ENCODE measurements at regions not wholly inside any gene's neighbourhood (a gene's known extent, or its start where the extent isn't known, plus 50 kb on each side); places are given as distances from the start of the nearest gene placed in this dataset.
A peak's percentile ranks its signal among the peaks of the same experiment; 100 is the strongest.

- TF ChIP-seq POLR2A (IDR thresholded peaks at IDR 0.05; ENCODE audit: low read depth, low read length): no peak
- no peak for DNase-seq (ENCODE audit: insufficient read length, low spot score)
- FAIRE-seq: no peak
Measured at GRCh38 chr12:86852451-86852850, 596.3 kb upstream of the MGAT4C start.

- no peak for TF ChIP-seq POLR2A (IDR thresholded peaks at IDR 0.05; ENCODE audit: low read depth, low read length)
- FAIRE-seq (no peak), DNase-seq (ENCODE audit: insufficient read length, low spot score) (no peak)
Measured at GRCh38 chr12:86838711-86839110, 582.5 kb upstream of the MGAT4C start.

GRCh38 chr12:86838260-86838659 lies 582.1 kb upstream of the MGAT4C start:
- FAIRE-seq: no peak
- TF ChIP-seq POLR2A (IDR thresholded peaks at IDR 0.05; ENCODE audit: low read depth, low read length): no peak
- DNase-seq (ENCODE audit: insufficient read length, low spot score): no peak

- TF ChIP-seq POLR2A (IDR thresholded peaks at IDR 0.05; ENCODE audit: low read depth, low read length): no peak
- DNase-seq (ENCODE audit: insufficient read length, low spot score) (no peak), FAIRE-seq (no peak)
Measured at GRCh38 chr12:86837246-86837645, 581.1 kb upstream of the MGAT4C start.

- DNase-seq (ENCODE audit: insufficient read length, low spot score): no peak
- no peak for TF ChIP-seq POLR2A (IDR thresholded peaks at IDR 0.05; ENCODE audit: low read depth, low read length)
- FAIRE-seq: no peak
Measured at GRCh38 chr12:86834217-86834616, 578.0 kb upstream of the MGAT4C start.

GRCh38 chr12:86827409-86827808 lies 571.2 kb upstream of the MGAT4C start:
- FAIRE-seq: no peak
- DNase-seq (ENCODE audit: insufficient read length, low spot score): no peak
- no peak for TF ChIP-seq POLR2A (IDR thresholded peaks at IDR 0.05; ENCODE audit: low read depth, low read length)

GRCh38 chr12:86826051-86826450 lies 569.9 kb upstream of the MGAT4C start:
- no peak for DNase-seq (ENCODE audit: insufficient read length, low spot score)

GRCh38 chr12:86801439-86801838 lies 545.2 kb upstream of the MGAT4C start:
- TF ChIP-seq POLR2A (IDR thresholded peaks at IDR 0.05; ENCODE audit: low read depth, low read length): no peak
- no peak for FAIRE-seq
- DNase-seq (ENCODE audit: insufficient read length, low spot score): no peak

More at GRCh38 chr12:86826051-86826450, 569.9 kb upstream of the MGAT4C start:
- no peak for FAIRE-seq
- no peak for TF ChIP-seq POLR2A (IDR thresholded peaks at IDR 0.05; ENCODE audit: low read depth, low read length)

GRCh38 chr12:86799616-86800015 lies 543.4 kb upstream of the MGAT4C start:
- FAIRE-seq: no peak
- no peak for TF ChIP-seq POLR2A (IDR thresholded peaks at IDR 0.05; ENCODE audit: low read depth, low read length)
- no peak for DNase-seq (ENCODE audit: insufficient read length, low spot score)

- no peak for FAIRE-seq
- no peak for TF ChIP-seq POLR2A (IDR thresholded peaks at IDR 0.05; ENCODE audit: low read depth, low read length)
Measured at GRCh38 chr12:86796550-86796949, 540.4 kb upstream of the MGAT4C start.

GRCh38 chr12:86788661-86789060 lies 532.5 kb upstream of the MGAT4C start:
- FAIRE-seq: peak; percentile 23

More at GRCh38 chr12:86796550-86796949, 540.4 kb upstream of the MGAT4C start:
- DNase-seq (ENCODE audit: insufficient read length, low spot score): no peak

GRCh38 chr12:86787419-86787818 lies 531.2 kb upstream of the MGAT4C start:
- no peak for TF ChIP-seq POLR2A (IDR thresholded peaks at IDR 0.05; ENCODE audit: low read depth, low read length)
- DNase-seq (ENCODE audit: insufficient read length, low spot score) (no peak), FAIRE-seq (no peak)

More at GRCh38 chr12:86788661-86789060, 532.5 kb upstream of the MGAT4C start:
- DNase-seq (ENCODE audit: insufficient read length, low spot score): no peak
- TF ChIP-seq POLR2A (IDR thresholded peaks at IDR 0.05; ENCODE audit: low read depth, low read length): no peak

GRCh38 chr12:86777325-86777724 lies 521.1 kb upstream of the MGAT4C start:
- FAIRE-seq (no peak), DNase-seq (ENCODE audit: insufficient read length, low spot score) (no peak)
- no peak for TF ChIP-seq POLR2A (IDR thresholded peaks at IDR 0.05; ENCODE audit: low read depth, low read length)

GRCh38 chr12:86774841-86775388 lies 518.7 kb upstream of the MGAT4C start:
- DNase-seq (ENCODE audit: insufficient read length, low spot score): no peak
- no peak for FAIRE-seq
- TF ChIP-seq POLR2A (IDR thresholded peaks at IDR 0.05; ENCODE audit: low read depth, low read length): no peak

- DNase-seq (ENCODE audit: insufficient read length, low spot score) (no peak), FAIRE-seq (peak; percentile 53)
- TF ChIP-seq POLR2A (IDR thresholded peaks at IDR 0.05; ENCODE audit: low read depth, low read length): no peak
Measured at GRCh38 chr12:86772696-86773095, 516.5 kb upstream of the MGAT4C start.

GRCh38 chr12:86770871-86771270 lies 514.7 kb upstream of the MGAT4C start:
- no peak for TF ChIP-seq POLR2A (IDR thresholded peaks at IDR 0.05; ENCODE audit: low read depth, low read length)
- no peak for DNase-seq (ENCODE audit: insufficient read length, low spot score)
- no peak for FAIRE-seq

Measured in H54 (cell line).